Immature natural killer cell (primary cell): ENCODE measurements at regions not wholly inside any gene's neighbourhood (a gene's known extent, or its start where the extent isn't known, plus 50 kb on each side); places are given as distances from the start of the nearest gene placed in this dataset.

Experiments
- DNase-seq, 3 donors: peaks; one replicate each; pipeline ENCODE4 v3.0.0; 2022; ENCODE audit warnings: mixed read lengths in 1 of 3
- H3K27ac Mint-ChIP-seq, 6 donors: one replicate each; pipeline ENCODE4 v1.8.0; 2020; ENCODE audit warnings: mixed read lengths in 6 of 6, mild to moderate bottlenecking in 5 of 6, inconsistent platforms in 4 of 6, moderate library complexity in 3 of 6
- H3K27me3 Mint-ChIP-seq, 3 donors: one replicate each; pipeline ENCODE4 v1.8.0; 2020 to 2021; ENCODE audit warnings: low read depth in 3 of 3, mild to moderate bottlenecking in 3 of 3, mixed read lengths in 3 of 3, moderate library complexity in 3 of 3, inconsistent platforms in 1 of 3
- H3K36me3 Mint-ChIP-seq, 3 donors: one replicate each; pipeline ENCODE4 v1.8.0; 2020; ENCODE audit warnings: mixed read lengths in 3 of 3, inconsistent platforms in 2 of 3, mild to moderate bottlenecking in 2 of 3
- H3K4me1 Mint-ChIP-seq, 2 donors: one replicate each; pipeline ENCODE4 v1.8.0; 2020; ENCODE audit warnings: inconsistent platforms in 2 of 2, mild to moderate bottlenecking in 2 of 2, mixed read lengths in 2 of 2, moderate library complexity in 1 of 2
- H3K4me3 Mint-ChIP-seq, 5 donors: one replicate each; pipeline ENCODE4 v1.8.0; 2020; ENCODE audit warnings: mild to moderate bottlenecking in 5 of 5, mixed read lengths in 5 of 5, inconsistent platforms in 3 of 5, moderate library complexity in 3 of 5
- H3K9me3 Mint-ChIP-seq, 6 donors: one replicate each; pipeline ENCODE4 v1.8.0; 2020; ENCODE audit warnings: mild to moderate bottlenecking in 6 of 6, mixed read lengths in 6 of 6, inconsistent platforms in 4 of 6, moderate library complexity in 3 of 6

- Mint-ChIP-seq H3K27me3 (peaks cover 0 to 6% (median 4%) of the 10 kb centered on the region in 3 donors), H3K9me3 (peaks cover 0 to 2% (median 0%) of the 10 kb centered on the region in 6 donors), H3K36me3 (no peaks in the 10 kb centered on the region), H3K4me3 (no peak overlapping the region), H3K4me1 (no peaks in the 10 kb centered on the region), H3K27ac (no peak overlapping the region)
- DNase-seq = no peak
These were observed 311.9 kb upstream of the CITED2 start for GRCh38 chr6:139686308-139686707.

- peaks cover 0 to 5% (median 4%) of the 10 kb centered on the region in 3 donors for H3K27me3 Mint-ChIP-seq
- no peak for DNase-seq
- no peak overlapping the region for H3K4me3 Mint-ChIP-seq
- H3K9me3 Mint-ChIP-seq = peaks cover 0 to 1% (median 0%) of the 10 kb centered on the region in 6 donors
- no peaks in the 10 kb centered on the region for H3K4me1 Mint-ChIP-seq
- no peaks in the 10 kb centered on the region for H3K36me3 Mint-ChIP-seq
- no peak overlapping the region for H3K27ac Mint-ChIP-seq
These were observed 310.6 kb upstream of the CITED2 start for GRCh38 chr6:139685009-139685408.

- no peaks in the 10 kb centered on the region for H3K4me1 Mint-ChIP-seq
- peaks cover 0 to 1% (median 0%) of the 10 kb centered on the region in 3 donors for H3K27me3 Mint-ChIP-seq
- no peaks in the 10 kb centered on the region for H3K36me3 Mint-ChIP-seq
- H3K4me3 Mint-ChIP-seq = no peak overlapping the region
- H3K27ac Mint-ChIP-seq = no peak overlapping the region
- DNase-seq = no peak
- no peaks in the 10 kb centered on the region for H3K9me3 Mint-ChIP-seq
These were observed 306.4 kb upstream of the CITED2 start for GRCh38 chr6:139680819-139681218.

- no peaks in the 10 kb centered on the region for H3K4me1 Mint-ChIP-seq
- no peak for DNase-seq
- H3K27me3 Mint-ChIP-seq = peaks cover 0 to 1% (median 0%) of the 10 kb centered on the region in 3 donors
- H3K36me3 Mint-ChIP-seq = no peaks in the 10 kb centered on the region
- no peak overlapping the region for H3K27ac Mint-ChIP-seq
- H3K9me3 Mint-ChIP-seq = no peaks in the 10 kb centered on the region
- no peak overlapping the region for H3K4me3 Mint-ChIP-seq
These were observed 305.2 kb upstream of the CITED2 start for GRCh38 chr6:139679516-139680179.

GRCh38 chr6:139676718-139677117 is 302.3 kb upstream of the CITED2 start:
- Mint-ChIP-seq H3K27ac (no peak overlapping the region), H3K27me3 (no peaks in the 10 kb centered on the region), H3K9me3 (no peaks in the 10 kb centered on the region), H3K36me3 (no peaks in the 10 kb centered on the region), H3K4me3 (no peak overlapping the region), H3K4me1 (no peaks in the 10 kb centered on the region)
- DNase-seq = no peak

GRCh38 chr6:139666284-139666683 is 291.8 kb upstream of the CITED2 start:
- no peak for DNase-seq
- Mint-ChIP-seq H3K4me1 (no peaks in the 10 kb centered on the region), H3K9me3 (peaks cover 0 to 21% (median 2%) of the 10 kb centered on the region in 6 donors), H3K4me3 (no peak overlapping the region), H3K36me3 (no peaks in the 10 kb centered on the region), H3K27ac (no peak overlapping the region), H3K27me3 (peaks cover 0 to 6% (median 1%) of the 10 kb centered on the region in 3 donors)

GRCh38 chr6:139663996-139664395 is 289.5 kb upstream of the CITED2 start:
- Mint-ChIP-seq H3K9me3 (peaks cover 0 to 21% (median 2%) of the 10 kb centered on the region in 6 donors), H3K4me3 (no peak overlapping the region), H3K27ac (no peak overlapping the region), H3K27me3 (peaks cover 2 to 5% (median 3%) of the 10 kb centered on the region in 3 donors), H3K4me1 (no peaks in the 10 kb centered on the region), H3K36me3 (no peaks in the 10 kb centered on the region)
- no peak for DNase-seq

- Mint-ChIP-seq H3K27ac (no peak overlapping the region), H3K9me3 (peaks cover 0 to 6% (median 0%) of the 10 kb centered on the region in 6 donors), H3K36me3 (no peaks in the 10 kb centered on the region), H3K4me1 (no peaks in the 10 kb centered on the region), H3K27me3 (peaks cover 0 to 6% (median 4%) of the 10 kb centered on the region in 3 donors), H3K4me3 (no peak overlapping the region)
- DNase-seq = no peak
These were observed 285.3 kb upstream of the CITED2 start for GRCh38 chr6:139659711-139660110.

- no peak for DNase-seq
- H3K27ac Mint-ChIP-seq = no peak overlapping the region
- H3K27me3 Mint-ChIP-seq = peaks cover 0 to 6% (median 4%) of the 10 kb centered on the region in 3 donors
- H3K9me3 Mint-ChIP-seq = peaks cover 0 to 6% (median 0%) of the 10 kb centered on the region in 6 donors
- no peaks in the 10 kb centered on the region for H3K36me3 Mint-ChIP-seq
- no peaks in the 10 kb centered on the region for H3K4me1 Mint-ChIP-seq
- no peak overlapping the region for H3K4me3 Mint-ChIP-seq
These were observed 284.7 kb upstream of the CITED2 start for GRCh38 chr6:139659196-139659595.

GRCh38 chr6:139657119-139657518 is 282.7 kb upstream of the CITED2 start:
- H3K27me3 Mint-ChIP-seq = peaks cover 0 to 6% (median 3%) of the 10 kb centered on the region in 3 donors
- no peak for DNase-seq
- H3K27ac Mint-ChIP-seq = no peak overlapping the region
- H3K9me3 Mint-ChIP-seq = no peaks in the 10 kb centered on the region
- no peak overlapping the region for H3K4me3 Mint-ChIP-seq
- H3K36me3 Mint-ChIP-seq = no peaks in the 10 kb centered on the region
- H3K4me1 Mint-ChIP-seq = no peaks in the 10 kb centered on the region

GRCh38 chr6:139655783-139656705 is 281.6 kb upstream of the CITED2 start:
- no peak overlapping the region for H3K4me3 Mint-ChIP-seq
- H3K36me3 Mint-ChIP-seq = no peaks in the 10 kb centered on the region
- no peak overlapping the region for H3K27ac Mint-ChIP-seq
- peaks cover 0 to 6% (median 3%) of the 10 kb centered on the region in 3 donors for H3K27me3 Mint-ChIP-seq
- H3K4me1 Mint-ChIP-seq = no peaks in the 10 kb centered on the region
- no peaks in the 10 kb centered on the region for H3K9me3 Mint-ChIP-seq
- DNase-seq = no peak

- Mint-ChIP-seq H3K4me3 (no peak overlapping the region), H3K36me3 (no peaks in the 10 kb centered on the region), H3K27ac (no peak overlapping the region), H3K27me3 (peaks cover 0 to 3% (median 1%) of the 10 kb centered on the region in 3 donors), H3K4me1 (no peaks in the 10 kb centered on the region), H3K9me3 (no peaks in the 10 kb centered on the region)
- DNase-seq = no peak
These were observed 280.7 kb upstream of the CITED2 start for GRCh38 chr6:139654888-139655782.

GRCh38 chr6:139654309-139654708 is 279.9 kb upstream of the CITED2 start:
- DNase-seq = no peak
- no peak overlapping the region for H3K4me3 Mint-ChIP-seq
- no peak overlapping the region for H3K27ac Mint-ChIP-seq
- H3K9me3 Mint-ChIP-seq = no peaks in the 10 kb centered on the region
- H3K36me3 Mint-ChIP-seq = no peaks in the 10 kb centered on the region
- peaks cover 0 to 3% (median 1%) of the 10 kb centered on the region in 3 donors for H3K27me3 Mint-ChIP-seq
- no peaks in the 10 kb centered on the region for H3K4me1 Mint-ChIP-seq
